ENCODE measurements at regions not wholly inside any gene's neighbourhood (a gene's known extent, or its start where the extent isn't known, plus 50 kb on each side); places are given as distances from the start of the nearest gene placed in this dataset.

DNA sequence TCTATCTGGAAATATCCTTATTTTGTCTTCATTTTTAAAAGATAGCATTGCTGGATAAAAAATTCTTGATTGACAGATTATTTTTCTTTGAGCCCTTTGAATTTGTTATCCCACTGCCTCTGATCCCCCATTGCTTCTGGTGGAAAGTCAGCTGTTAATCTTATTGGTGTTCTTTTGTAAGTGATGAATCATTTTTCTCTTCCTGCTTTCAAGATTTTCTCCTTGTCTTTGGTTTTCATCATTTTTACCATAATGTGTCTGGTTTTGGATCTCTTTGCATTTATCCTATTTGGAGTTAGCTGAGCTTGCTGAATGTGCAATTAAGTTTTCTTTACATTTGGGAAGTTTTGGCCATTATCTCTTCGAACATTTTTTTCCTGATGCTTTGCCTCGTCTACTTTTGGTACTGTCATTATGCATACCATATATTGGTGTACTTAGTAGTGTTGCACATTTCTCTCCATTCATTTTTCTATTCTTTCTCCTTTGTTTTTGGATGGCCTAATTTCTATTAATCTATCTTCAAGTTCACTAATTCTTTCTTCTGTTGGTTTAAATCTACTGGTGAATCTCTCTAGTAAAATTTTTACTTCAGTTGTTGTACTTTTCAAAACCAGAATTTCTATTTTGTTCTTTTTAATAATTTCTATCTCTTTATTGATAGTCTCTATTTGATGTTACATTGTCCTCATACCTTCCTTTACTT is 440.0 kb upstream of the PROK2 start:
- no peak overlapping the region for H3K18ac ChIP-seq (ENCODE audit: insufficient read length, low read depth, low read length)
- H4K20me1 ChIP-seq (ENCODE audit: control insufficient read depth, insufficient read depth, insufficient read length): no peaks in the 10 kb centered on the region
- no peak overlapping the region for H4K5ac ChIP-seq (ENCODE audit: insufficient read length, low read depth, low read length)
- H2BK5ac ChIP-seq (ENCODE audit: insufficient read length, low read length): no peak overlapping the region
- no peak overlapping the region for H2AK5ac ChIP-seq (ENCODE audit: insufficient read length, low read length)
- H3K9me3 ChIP-seq (ENCODE audit: control insufficient read depth, low read depth, low read length): peaks cover 16% of the 10 kb centered on the region
- H3K79me1 ChIP-seq (ENCODE audit: insufficient read depth, low read depth, low read length, poor library complexity, severe bottlenecking): no peaks in the 10 kb centered on the region
- no peak overlapping the region for H3K4me3 Mint-ChIP-seq
- H3K4me1 Mint-ChIP-seq: no peaks in the 10 kb centered on the region
- no peak overlapping the region for H2BK120ac ChIP-seq (ENCODE audit: low read depth, low read length, poor library complexity, severe bottlenecking)
- no peak overlapping the region for H2BK15ac ChIP-seq (ENCODE audit: low read depth, low read length)
- H3K27ac Mint-ChIP-seq: no peak overlapping the region
- TF ChIP-seq, protein P1, sequence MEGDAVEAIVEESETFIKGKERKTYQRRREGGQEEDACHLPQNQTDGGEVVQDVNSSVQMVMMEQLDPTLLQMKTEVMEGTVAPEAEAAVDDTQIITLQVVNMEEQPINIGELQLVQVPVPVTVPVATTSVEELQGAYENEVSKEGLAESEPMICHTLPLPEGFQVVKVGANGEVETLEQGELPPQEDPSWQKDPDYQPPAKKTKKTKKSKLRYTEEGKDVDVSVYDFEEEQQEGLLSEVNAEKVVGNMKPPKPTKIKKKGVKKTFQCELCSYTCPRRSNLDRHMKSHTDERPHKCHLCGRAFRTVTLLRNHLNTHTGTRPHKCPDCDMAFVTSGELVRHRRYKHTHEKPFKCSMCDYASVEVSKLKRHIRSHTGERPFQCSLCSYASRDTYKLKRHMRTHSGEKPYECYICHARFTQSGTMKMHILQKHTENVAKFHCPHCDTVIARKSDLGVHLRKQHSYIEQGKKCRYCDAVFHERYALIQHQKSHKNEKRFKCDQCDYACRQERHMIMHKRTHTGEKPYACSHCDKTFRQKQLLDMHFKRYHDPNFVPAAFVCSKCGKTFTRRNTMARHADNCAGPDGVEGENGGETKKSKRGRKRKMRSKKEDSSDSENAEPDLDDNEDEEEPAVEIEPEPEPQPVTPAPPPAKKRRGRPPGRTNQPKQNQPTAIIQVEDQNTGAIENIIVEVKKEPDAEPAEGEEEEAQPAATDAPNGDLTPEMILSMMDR (conservative IDR thresholded peaks at IDR 0.05): no peak
- H3K4me2 ChIP-seq (ENCODE audit: insufficient read depth, insufficient read length, low read length): no peak overlapping the region
- no peak overlapping the region for H3K9ac ChIP-seq (ENCODE audit: extremely low read depth, insufficient read length, low read length)
- no peak overlapping the region for H3K14ac ChIP-seq (ENCODE audit: insufficient read depth, low read length)
- no peak overlapping the region for H3K56ac ChIP-seq (ENCODE audit: insufficient read length, low read depth, low read length)
- H3K23ac ChIP-seq (ENCODE audit: insufficient read length, low read depth, low read length): no peak overlapping the region
- H3K27me3 Mint-ChIP-seq (ENCODE audit: low read depth): peaks cover 5% of the 10 kb centered on the region
- no peaks in the 10 kb centered on the region for H3K27me3 ChIP-seq (ENCODE audit: insufficient read depth, low read length)
- no peak overlapping the region for H4K8ac ChIP-seq (replicated peaks; ENCODE audit: insufficient read length, low read depth, low read length)
- no peaks in the 10 kb centered on the region for H3K23me2 ChIP-seq (ENCODE audit: insufficient read length, low read depth, low read length, poor library complexity, severe bottlenecking)
- peaks cover 5 to 27% (median 17%) of the 10 kb centered on the region in 3 experiments; a peak in 6 of 7 replicates for H3K36me3 Mint-ChIP-seq (ENCODE audit: insufficient read depth in 1 of 3, low read depth in 3 of 3)
- H3K9me3 Mint-ChIP-seq: peaks cover 28 to 32% of the 10 kb centered on the region in 2 experiments
- H2AFZ ChIP-seq (ENCODE audit: low read length): no peak overlapping the region
- H3K27ac ChIP-seq (ENCODE audit: insufficient read length, low read depth, low read length): no peak overlapping the region
- no peak overlapping the region for H2BK20ac ChIP-seq (ENCODE audit: low read depth, low read length, poor library complexity, severe bottlenecking)
- no peak for DNase-seq
- no peak overlapping the region for H4K91ac ChIP-seq (ENCODE audit: insufficient read length, low read depth, low read length)
- no peaks in the 10 kb centered on the region for H3K79me2 ChIP-seq (ENCODE audit: insufficient read depth, low read length)
- no CpG with 5 or more reads among the region's 2 CpGs for WGBS (ENCODE audit: extremely low coverage, insufficient read length, low lambda C conversion rate)
- no peak overlapping the region for H3K4ac ChIP-seq (ENCODE audit: low read depth, low read length)
- no peak overlapping the region for H2BK12ac ChIP-seq (ENCODE audit: insufficient read length, low read depth, low read length)
- H3T11ph ChIP-seq (ENCODE audit: low read length): no peak overlapping the region
- H3K4me1 ChIP-seq (ENCODE audit: insufficient read depth, low read length): no peaks in the 10 kb centered on the region

Measured in H9 (cell line).